WTC11 (cell line): ENCODE measurements at regions not wholly inside any gene's neighbourhood (a gene's known extent, or its start where the extent isn't known, plus 50 kb on each side); places are given as distances from the start of the nearest gene placed in this dataset.

Experiments used
- ATAC-seq: fragments of 200-7000 bp; cut with Tn5 transposase; 2 replicates; pipeline ENCODE4 v1.10.0; 2021; ENCODE audit warnings: mild to moderate bottlenecking, moderate library complexity
- CTCF ChIA-PET: fragments of 300-600 bp; sonication (Branson Sonifier 250); formaldehyde crosslinking; loops from one replicate; lab custom pipeline; 2021; ENCODE audit warnings: antibody characterized with exemption; lab: Charles Lee
- POLR2A ChIA-PET: fragments of 350-600 bp; sonication (Branson Sonifier 250); formaldehyde crosslinking; loops from one replicate; lab custom pipeline; 2021; ENCODE audit warnings: antibody characterized with exemption; lab: Charles Lee
- DNase-seq: peaks from one replicate; pipeline ENCODE4 v3.0.0; 2021; ENCODE audit warnings: low spot score
- H3K27ac Mint-ChIP-seq: 2 replicates; pipeline ENCODE4 v1.8.0; 2021; ENCODE audit warnings: mixed read lengths
- H3K27me3 Mint-ChIP-seq: 2 replicates; pipeline ENCODE4 v1.8.0; 2021; ENCODE audit warnings: low read depth, mild to moderate bottlenecking, moderate library complexity, mixed read lengths
- H3K36me3 Mint-ChIP-seq: 2 replicates; pipeline ENCODE4 v1.8.0; 2021; ENCODE audit warnings: mixed read lengths
- H3K4me1 Mint-ChIP-seq: 2 replicates; pipeline ENCODE4 v1.8.0; 2022; ENCODE audit warnings: mixed read lengths
- H3K4me3 Mint-ChIP-seq: 2 replicates; pipeline ENCODE4 v1.8.0; 2021; ENCODE audit warnings: mild to moderate bottlenecking, moderate library complexity, mixed read lengths
- H3K9me3 Mint-ChIP-seq: 2 replicates; pipeline ENCODE4 v1.8.0; 2021; ENCODE audit warnings: mixed read lengths
- AR ChIP-seq: fragments of 250-450 bp; sonication (Bioruptor Pico); IDR thresholded peaks from 2 replicates; pipeline ENCODE4 v1.9.0; 2021; ENCODE audit warnings: mild to moderate bottlenecking
- CDX4 ChIP-seq: fragments of 250-450 bp; sonication (Bioruptor Pico); IDR thresholded peaks from 2 replicates; pipeline ENCODE4 v1.9.0; 2021; ENCODE audit warnings: moderate library complexity, mild to moderate bottlenecking, inconsistent platforms, borderline replicate concordance
- ELF4 ChIP-seq: sonication (generic); formaldehyde crosslinking; IDR thresholded peaks from 2 replicates; pipeline ENCODE4 v1.8.1; 2022; ENCODE audit warnings: low read depth, mild to moderate bottlenecking, moderate library complexity, missing genetic modification reagents
- ESRRA ChIP-seq: sonication (generic); formaldehyde crosslinking; IDR thresholded peaks from 2 replicates; pipeline ENCODE4 v1.8.1; 2022; ENCODE audit warnings: mild to moderate bottlenecking, missing genetic modification reagents, borderline replicate concordance
- GRHL2 ChIP-seq: fragments of 250-450 bp; sonication (Bioruptor Pico); IDR thresholded peaks from 2 replicates; pipeline ENCODE4 v1.8.0; 2022; ENCODE audit warnings: mild to moderate bottlenecking, moderate library complexity; ENCODE audit not compliant: insufficient replicate concordance, severe bottlenecking
- HMGXB4 ChIP-seq: sonication (generic); formaldehyde crosslinking; IDR thresholded peaks from 2 replicates; pipeline ENCODE4 v1.8.1; 2023; ENCODE audit warnings: mild to moderate bottlenecking, moderate library complexity, missing genetic modification reagents
- IRF1 ChIP-seq: sonication (generic); formaldehyde crosslinking; IDR thresholded peaks from 2 replicates; pipeline ENCODE4 v1.8.0; 2023; ENCODE audit warnings: missing genetic modification reagents
- MLX ChIP-seq: sonication (generic); formaldehyde crosslinking; IDR thresholded peaks from 2 replicates; pipeline ENCODE4 v1.8.1; 2023; ENCODE audit warnings: mild to moderate bottlenecking, missing genetic modification reagents, moderate library complexity
- MXD4 ChIP-seq: fragments of 250-450 bp; sonication (Bioruptor Pico); IDR thresholded peaks from 2 replicates; pipeline ENCODE4 v1.8.0; 2021; ENCODE audit warnings: mild to moderate bottlenecking, moderate library complexity, borderline replicate concordance
- NFYB ChIP-seq: sonication (generic); formaldehyde crosslinking; conservative IDR thresholded peaks from 2 replicates; pipeline ENCODE4 v1.8.0; 2022; ENCODE audit warnings: low read depth, missing genetic modification reagents
- NR2C2 ChIP-seq: sonication (generic); formaldehyde crosslinking; IDR thresholded peaks from 2 replicates; pipeline ENCODE4 v1.8.0; 2022; ENCODE audit warnings: mild to moderate bottlenecking, missing genetic modification reagents
- OVOL2 ChIP-seq: fragments of 250-450 bp; sonication (Bioruptor Pico); IDR thresholded peaks from 2 replicates; pipeline ENCODE4 v1.9.0; 2021; ENCODE audit warnings: mild to moderate bottlenecking, borderline replicate concordance
- PRRX2 ChIP-seq: fragments of 250-450 bp; sonication (Bioruptor Pico); IDR thresholded peaks from 2 replicates; pipeline ENCODE4 v1.8.0; 2021; ENCODE audit warnings: mild to moderate bottlenecking
- RELA ChIP-seq: sonication (generic); formaldehyde crosslinking; IDR thresholded peaks from 2 replicates; pipeline ENCODE4 v1.8.1; 2022; ENCODE audit warnings: missing genetic modification reagents, mild to moderate bottlenecking, borderline replicate concordance
- SP1 ChIP-seq: sonication (generic); formaldehyde crosslinking; conservative IDR thresholded peaks from 2 replicates; pipeline ENCODE4 v1.8.1; 2022; ENCODE audit warnings: missing genetic modification reagents
- TP53 ChIP-seq: sonication (generic); formaldehyde crosslinking; IDR thresholded peaks from 2 replicates; pipeline ENCODE4 v1.8.1; 2023; ENCODE audit warnings: mild to moderate bottlenecking, missing genetic modification reagents
- ZNF281 ChIP-seq: sonication (generic); formaldehyde crosslinking; IDR thresholded peaks from 2 replicates; pipeline ENCODE4 v1.8.0; 2023; ENCODE audit warnings: mild to moderate bottlenecking, missing genetic modification reagents
- ZNF317 ChIP-seq: sonication (generic); formaldehyde crosslinking; IDR thresholded peaks from 2 replicates; pipeline ENCODE4 v1.8.1; 2023; ENCODE audit warnings: low read depth, mild to moderate bottlenecking, moderate library complexity, missing genetic modification reagents, borderline replicate concordance
- ZNF671 ChIP-seq: fragments of 250-450 bp; sonication (Bioruptor Pico); IDR thresholded peaks from 2 replicates; pipeline ENCODE4 v1.8.0; 2021; ENCODE audit warnings: mild to moderate bottlenecking
- TF ChIP-seq, protein P1 (sequence below): sonication (generic); formaldehyde crosslinking; IDR thresholded peaks from 2 replicates; pipeline ENCODE4 v1.8.1; 2023; ENCODE audit warnings: mild to moderate bottlenecking, missing genetic modification reagents, moderate library complexity
- TF ChIP-seq, protein P2 (sequence below): sonication (generic); formaldehyde crosslinking; IDR thresholded peaks from 2 replicates; pipeline ENCODE4 v1.8.1; 2022; ENCODE audit warnings: missing genetic modification reagents, borderline replicate concordance

GRCh38 chr14:53849549-53849948 is 107.1 kb downstream of the BMP4 start:
- Mint-ChIP-seq H3K36me3 (no peaks in the 10 kb centered on the region), H3K4me1 (peaks cover 18% of the 10 kb centered on the region)
- CTCF ChIA-PET = no interaction called here
- no peak for DNase-seq
- TF ChIP-seq HMGXB4 (CRISPR knock-in tag) (no peak), SP1 (no peak), ZNF671 (no peak), MXD4 (no peak), ZNF281 (CRISPR knock-in tag) (no peak), TP53 (CRISPR knock-in tag) (no peak), PRRX2 (no peak), NR2C2 (CRISPR knock-in tag) (no peak), CDX4 (CRISPR knock-in tag) (no peak)
- TF ChIP-seq, protein P1, sequence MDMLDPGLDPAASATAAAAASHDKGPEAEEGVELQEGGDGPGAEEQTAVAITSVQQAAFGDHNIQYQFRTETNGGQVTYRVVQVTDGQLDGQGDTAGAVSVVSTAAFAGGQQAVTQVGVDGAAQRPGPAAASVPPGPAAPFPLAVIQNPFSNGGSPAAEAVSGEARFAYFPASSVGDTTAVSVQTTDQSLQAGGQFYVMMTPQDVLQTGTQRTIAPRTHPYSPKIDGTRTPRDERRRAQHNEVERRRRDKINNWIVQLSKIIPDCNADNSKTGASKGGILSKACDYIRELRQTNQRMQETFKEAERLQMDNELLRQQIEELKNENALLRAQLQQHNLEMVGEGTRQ = no peak
- TF ChIP-seq, all 79 proteins: peak for 0
- ATAC-seq = no peak
- Mint-ChIP-seq H3K27me3 (no peaks in the 10 kb centered on the region), H3K9me3 (no peaks in the 10 kb centered on the region), H3K27ac (no peak overlapping the region), H3K4me3 (no peak overlapping the region)
- POLR2A ChIA-PET = no interaction called here

- Mint-ChIP-seq H3K36me3 (no peaks in the 10 kb centered on the region), H3K9me3 (no peaks in the 10 kb centered on the region), H3K4me1 (peaks cover 18% of the 10 kb centered on the region), H3K27ac (no peak overlapping the region), H3K4me3 (no peak overlapping the region), H3K27me3 (no peaks in the 10 kb centered on the region)
- POLR2A ChIA-PET = no interaction called here
- ATAC-seq (no peak), DNase-seq (no peak)
- CTCF ChIA-PET = no interaction called here
- no peak for TF ChIP-seq NFYB (CRISPR knock-in tag)
- no peak for TF ChIP-seq IRF1 (CRISPR knock-in tag)
- TF ChIP-seq, protein P2, sequence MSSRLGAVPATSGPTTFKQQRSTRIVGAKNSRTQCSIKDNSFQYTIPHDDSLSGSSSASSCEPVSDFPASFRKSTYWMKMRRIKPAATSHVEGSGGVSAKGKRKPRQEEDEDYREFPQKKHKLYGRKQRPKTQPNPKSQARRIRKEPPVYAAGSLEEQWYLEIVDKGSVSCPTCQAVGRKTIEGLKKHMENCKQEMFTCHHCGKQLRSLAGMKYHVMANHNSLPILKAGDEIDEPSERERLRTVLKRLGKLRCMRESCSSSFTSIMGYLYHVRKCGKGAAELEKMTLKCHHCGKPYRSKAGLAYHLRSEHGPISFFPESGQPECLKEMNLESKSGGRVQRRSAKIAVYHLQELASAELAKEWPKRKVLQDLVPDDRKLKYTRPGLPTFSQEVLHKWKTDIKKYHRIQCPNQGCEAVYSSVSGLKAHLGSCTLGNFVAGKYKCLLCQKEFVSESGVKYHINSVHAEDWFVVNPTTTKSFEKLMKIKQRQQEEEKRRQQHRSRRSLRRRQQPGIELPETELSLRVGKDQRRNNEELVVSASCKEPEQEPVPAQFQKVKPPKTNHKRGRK (CRISPR knock-in tag) = no peak
- TF ChIP-seq MLX (CRISPR knock-in tag) = no peak
- no peak for TF ChIP-seq ESRRA (CRISPR knock-in tag)
- TF ChIP-seq ZNF317 (CRISPR knock-in tag) = no peak
- no peak for TF ChIP-seq AR (CRISPR knock-in tag)
- TF ChIP-seq HMGXB4 (CRISPR knock-in tag) = no peak
- no peak for TF ChIP-seq RELA (CRISPR knock-in tag)
- TF ChIP-seq OVOL2 = no peak
- no peak for TF ChIP-seq GRHL2 (CRISPR knock-in tag)
- TF ChIP-seq ELF4 (CRISPR knock-in tag) = no peak
Measured at GRCh38 chr14:53848854-53849253, 107.8 kb downstream of the BMP4 start.
